NCI-H146 treated with DMSO at 0.1 percent for 48 hours (cell line): ENCODE measurements at regions not wholly inside any gene's neighbourhood (a gene's known extent, or its start where the extent isn't known, plus 50 kb on each side); places are given as distances from the start of the nearest gene placed in this dataset.

Source experiments
- DNase-seq: peaks from one replicate; lab custom pipeline; 2025; ENCODE audit not compliant: unreplicated experiment; lab: John Stamatoyannopoulos, UW

GRCh38 chr7:12517451-12517850 lies 53.1 kb upstream of the SCIN start:
- DNase-seq: no peak

- no peak for DNase-seq
Observed at GRCh38 chr7:12518920-12519681, 51.4 kb upstream of the SCIN start.

- DNase-seq: no peak
Observed at GRCh38 chr7:12519682-12520009, 50.9 kb upstream of the SCIN start.
